Endodermal cell (in vitro differentiated cells): ENCODE measurements at regions not wholly inside any gene's neighbourhood (a gene's known extent, or its start where the extent isn't known, plus 50 kb on each side); places are given as distances from the start of the nearest gene placed in this dataset.

Experiments used
- DNase-seq: peaks from one replicate; pipeline ENCODE4 v3.0.0-alpha.2; 2017
- H3K27ac ChIP-seq: 2 replicates; pipeline ENCODE4 v1.5.1; 2013; ENCODE audit warnings: mild to moderate bottlenecking, low read depth, low read length, moderate library complexity
- H3K27me3 ChIP-seq: 2 replicates; pipeline ENCODE4 v1.6.1; 2013; ENCODE audit warnings: mild to moderate bottlenecking, low read length, moderate library complexity; ENCODE audit not compliant: insufficient read depth, control insufficient read depth, poor library complexity, severe bottlenecking
- H3K36me3 ChIP-seq: 2 replicates; pipeline ENCODE4 v1.7.0; 2013; ENCODE audit warnings: mild to moderate bottlenecking, low read length, moderate library complexity; ENCODE audit not compliant: control insufficient read depth, insufficient read depth
- H3K4me1 ChIP-seq: one replicate; pipeline ENCODE4 v1.7.0; 2013; ENCODE audit warnings: low read length; ENCODE audit not compliant: control insufficient read depth, insufficient read depth
- H3K4me3 ChIP-seq: 2 replicates; pipeline ENCODE4 v1.5.1; 2013; ENCODE audit warnings: mild to moderate bottlenecking, low read length, moderate library complexity
- H3K9ac ChIP-seq: 2 replicates; pipeline ENCODE4 v1.6.1; 2013; ENCODE audit warnings: mild to moderate bottlenecking, low read length, moderate library complexity; ENCODE audit not compliant: poor library complexity, severe bottlenecking; ENCODE audit errors: extremely low read depth
- H3K9me3 ChIP-seq: 2 replicates; pipeline ENCODE4 v1.6.1; 2013; ENCODE audit warnings: mild to moderate bottlenecking, low read length, moderate library complexity; ENCODE audit not compliant: control insufficient read depth
- H3K27ac Mint-ChIP-seq: 2 replicates; pipeline ENCODE4 v1.8.0; 2020; ENCODE audit warnings: mixed read lengths
- H3K27me3 Mint-ChIP-seq: 2 replicates; pipeline ENCODE4 v1.8.0; 2021; ENCODE audit warnings: mild to moderate bottlenecking, mixed read lengths; ENCODE audit not compliant: insufficient read depth
- H3K36me3 Mint-ChIP-seq: 2 replicates; pipeline ENCODE4 v1.8.0; 2020; ENCODE audit warnings: low read depth, mixed read lengths
- H3K4me1 Mint-ChIP-seq: 2 replicates; pipeline ENCODE4 v1.8.0; 2020; ENCODE audit warnings: mixed read lengths
- H3K4me3 Mint-ChIP-seq: 2 replicates; pipeline ENCODE4 v1.8.0; 2020; ENCODE audit warnings: mild to moderate bottlenecking, moderate library complexity, mixed read lengths
- H3K9me3 Mint-ChIP-seq: 2 replicates; pipeline ENCODE4 v1.8.0; 2020; ENCODE audit warnings: mild to moderate bottlenecking, mixed read lengths
- CTCF ChIP-seq: fragments of 200-600 bp; sonication (generic); conservative IDR thresholded peaks from 2 replicates; pipeline ENCODE4 v1.5.0; 2021; ENCODE audit warnings: antibody characterized with exemption, mild to moderate bottlenecking
- WGBS, 2 experiments: methylation state at CpG; one replicate each; pipeline versions ENCODE4 v1.1.5 to v1.1.7; 2013; ENCODE audit warnings: missing lambda C conversion rate in 2 of 2, mixed read lengths in 1 of 2; ENCODE audit not compliant: insufficient coverage in 1 of 2, insufficient read length in 1 of 2; 5-methylcytosine and 5-hydroxymethylcytosine counted together

GRCh38 chr10:78318305-78318704 lies 284.6 kb downstream of the RPS24 start:
- Histone ChIP-seq H3K27me3 (no peaks in the 10 kb centered on the region), H3K27ac (no peak overlapping the region), H3K9me3 (no peaks in the 10 kb centered on the region), H3K9ac (no peak overlapping the region), H3K4me3 (no peak overlapping the region), H3K36me3 (no peaks in the 10 kb centered on the region), H3K4me1 (no peaks in the 10 kb centered on the region)
- no peak for DNase-seq
- Mint-ChIP-seq H3K27me3 (peaks cover 2% of the 10 kb centered on the region), H3K27ac (no peak overlapping the region), H3K4me3 (no peak overlapping the region), H3K36me3 (no peaks in the 10 kb centered on the region), H3K9me3 (no peaks in the 10 kb centered on the region), H3K4me1 (no peaks in the 10 kb centered on the region)
- no peak for TF ChIP-seq CTCF
- 98 to 100% methylated on average over 1 of the region's 1 CpG for WGBS, 2 experiments

GRCh38 chr10:78319371-78319770 lies 285.7 kb downstream of the RPS24 start:
- WGBS, 2 experiments = 89 to 98% methylated on average over 5 to 7 of the region's 7 CpGs
- H3K4me1 ChIP-seq = no peaks in the 10 kb centered on the region
- TF ChIP-seq CTCF = no peak
- no peak overlapping the region for H3K9ac ChIP-seq
- no peak overlapping the region for H3K4me3 ChIP-seq
- no peaks in the 10 kb centered on the region for H3K4me1 Mint-ChIP-seq
- no peak for DNase-seq
- H3K4me3 Mint-ChIP-seq = no peak overlapping the region
- no peaks in the 10 kb centered on the region for H3K36me3 Mint-ChIP-seq
- H3K27me3 Mint-ChIP-seq = no peaks in the 10 kb centered on the region
- no peaks in the 10 kb centered on the region for H3K9me3 Mint-ChIP-seq
- H3K9me3 ChIP-seq = no peaks in the 10 kb centered on the region
- H3K27ac ChIP-seq = no peak overlapping the region
- H3K27me3 ChIP-seq = no peaks in the 10 kb centered on the region
- H3K36me3 ChIP-seq = no peaks in the 10 kb centered on the region
- H3K27ac Mint-ChIP-seq = no peak overlapping the region

GRCh38 chr10:78319841-78320240 lies 286.2 kb downstream of the RPS24 start:
- Histone ChIP-seq H3K27ac (no peak overlapping the region), H3K4me1 (no peaks in the 10 kb centered on the region), H3K9ac (no peak overlapping the region), H3K4me3 (no peak overlapping the region), H3K9me3 (no peaks in the 10 kb centered on the region), H3K27me3 (no peaks in the 10 kb centered on the region), H3K36me3 (no peaks in the 10 kb centered on the region)
- Mint-ChIP-seq H3K36me3 (no peaks in the 10 kb centered on the region), H3K4me1 (no peaks in the 10 kb centered on the region), H3K4me3 (no peak overlapping the region), H3K27ac (no peak overlapping the region), H3K9me3 (no peaks in the 10 kb centered on the region), H3K27me3 (no peaks in the 10 kb centered on the region)
- 86% methylated on average over 1 to 2 of the region's 2 CpGs for WGBS, 2 experiments
- DNase-seq = no peak
- TF ChIP-seq CTCF = no peak
